Right cardiac atrium (tissue), 5 donors: ENCODE measurements at regions not wholly inside any gene's neighbourhood (a gene's known extent, or its start where the extent isn't known, plus 50 kb on each side); places are given as distances from the start of the nearest gene placed in this dataset.

ENCODE experiments used
- ATAC-seq, 2 donors: fragments of 200-7000 bp; cut with Tn5 transposase; one replicate each; pipeline versions ENCODE4 v1.8.0 to v1.9.1; 2020; ENCODE audit warnings: moderate library complexity in 2 of 2, mild to moderate bottlenecking in 1 of 2
- DNase-seq, 3 donors: peaks; one replicate each; pipeline ENCODE4 v3.0.0-alpha.2; 2020
- H3K27ac ChIP-seq: one replicate; pipeline ENCODE4 v1.5.1; 2013; ENCODE audit warnings: mild to moderate bottlenecking, low read length, control low read depth, moderate library complexity
- H3K27me3 ChIP-seq: one replicate; pipeline ENCODE4 v1.6.1; 2013; ENCODE audit not compliant: control insufficient read depth, insufficient read depth
- H3K4me1 ChIP-seq: one replicate; pipeline ENCODE4 v1.6.1; 2013; ENCODE audit warnings: low read length; ENCODE audit not compliant: control insufficient read depth, insufficient read depth
- H3K4me3 ChIP-seq: one replicate; pipeline ENCODE4 v1.5.1; 2013; ENCODE audit warnings: low read length, control low read depth
- H3K9me3 ChIP-seq: one replicate; pipeline ENCODE4 v1.6.1; 2013; ENCODE audit warnings: low read length; ENCODE audit not compliant: control insufficient read depth
- WGBS: extraction: QIAGEN DNeasy Blood & Tissue Kit; methylation state at CpG from one replicate; pipeline ENCODE4 v1.1.7; 2013; 5-methylcytosine and 5-hydroxymethylcytosine counted together
- intact Hi-C, 4 donors: fragments of 100-400 bp; cut with DNase I; formaldehyde crosslinking; loops; one replicate each; pipeline versions ENCODE4 v1.11.0 to v1.14.0; 2022 to 2023
- donor health status: healthy with polysubstance abuse.
- donor health status: DM: no; HTN: yes; CAD: no.
- donor health status: DM: no; HTN: no; CAD: no.
- donor health status: DM: no; HTN: yes; CAD: no; lungs with severe emphysema.
- donor health status: DM: yes; HTN: yes; CAD: no.

- Histone ChIP-seq H3K4me3 (no peak overlapping the region), H3K27ac (no peak overlapping the region), H3K9me3 (no peaks in the 10 kb centered on the region), H3K4me1 (no peaks in the 10 kb centered on the region), H3K27me3 (peaks cover 2% of the 10 kb centered on the region)
- 6% methylated on average over 10 of the region's 10 CpGs for WGBS
- ATAC-seq = no peak
- intact Hi-C loops = no loop called here
- no peak for DNase-seq
These were observed 180.5 kb downstream of the TRIM27 start for GRCh38 chr6:28743271-28743789.

DNA sequence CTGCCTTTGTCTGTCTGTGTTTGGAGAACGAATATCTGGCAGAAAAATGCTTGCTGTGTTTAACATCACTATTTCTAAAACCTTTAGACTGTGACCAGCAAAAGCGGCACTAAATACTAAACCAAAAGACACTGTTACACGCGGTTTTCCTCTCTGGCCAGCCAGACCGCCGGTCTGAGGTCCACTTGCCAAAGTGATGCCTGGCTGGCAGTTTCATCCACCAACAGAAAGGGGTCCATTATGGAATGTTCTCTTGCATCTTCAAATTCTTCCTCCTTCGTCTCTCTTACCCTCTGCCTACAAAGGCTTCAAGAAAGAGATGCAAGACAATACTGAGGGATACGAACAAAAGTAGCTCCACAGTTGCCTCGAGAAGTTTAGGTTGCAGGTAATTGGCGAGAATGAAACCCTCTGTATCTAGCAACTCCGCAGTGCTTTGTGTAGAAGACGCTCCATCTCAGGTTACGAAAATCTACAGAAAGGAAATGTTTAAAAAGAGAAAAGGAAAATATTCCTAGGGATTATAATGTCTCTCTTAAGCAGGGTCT is 176.6 kb downstream of the TRIM27 start:
- intact Hi-C loops = no loop called here
- Histone ChIP-seq H3K27me3 (peaks cover 4% of the 10 kb centered on the region), H3K4me3 (no peak overlapping the region), H3K27ac (no peak overlapping the region), H3K9me3 (no peaks in the 10 kb centered on the region), H3K4me1 (no peaks in the 10 kb centered on the region)
- no peak for ATAC-seq
- DNase-seq = no peak
- WGBS = 36% methylated on average over 13 of the region's 13 CpGs

DNA sequence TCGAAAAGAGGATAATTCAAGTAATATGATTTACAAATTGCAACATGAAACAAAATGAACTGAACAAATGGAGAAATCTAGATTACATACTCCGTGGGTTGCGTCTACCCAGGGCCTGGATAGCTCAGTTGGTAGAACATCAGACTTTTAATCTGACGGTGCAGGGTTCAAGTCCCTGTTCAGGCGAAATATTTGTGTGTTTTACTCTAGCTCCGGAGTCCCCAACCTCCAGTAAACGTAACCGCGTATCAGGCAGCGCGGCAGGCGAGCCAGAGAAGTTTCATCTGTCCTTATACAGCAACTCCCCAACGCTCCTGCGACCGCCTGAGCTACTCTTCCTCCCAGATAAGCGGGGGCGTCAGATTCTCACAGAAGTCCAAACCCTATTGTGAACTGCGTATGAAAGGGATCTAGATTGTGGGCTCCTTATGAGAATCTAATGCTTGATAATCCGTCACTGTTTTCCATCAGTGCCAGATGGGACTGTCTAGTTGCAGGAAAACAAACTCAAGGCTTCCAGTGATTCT is 176.1 kb downstream of the TRIM27 start:
- WGBS = 5% methylated on average over 19 of the region's 19 CpGs
- Histone ChIP-seq H3K9me3 (no peaks in the 10 kb centered on the region), H3K4me3 (no peak overlapping the region), H3K27me3 (peaks cover 4% of the 10 kb centered on the region), H3K27ac (no peak overlapping the region), H3K4me1 (no peaks in the 10 kb centered on the region)
- DNase-seq = no peak
- no peak for ATAC-seq
- intact Hi-C loops = no loop called here

DNA sequence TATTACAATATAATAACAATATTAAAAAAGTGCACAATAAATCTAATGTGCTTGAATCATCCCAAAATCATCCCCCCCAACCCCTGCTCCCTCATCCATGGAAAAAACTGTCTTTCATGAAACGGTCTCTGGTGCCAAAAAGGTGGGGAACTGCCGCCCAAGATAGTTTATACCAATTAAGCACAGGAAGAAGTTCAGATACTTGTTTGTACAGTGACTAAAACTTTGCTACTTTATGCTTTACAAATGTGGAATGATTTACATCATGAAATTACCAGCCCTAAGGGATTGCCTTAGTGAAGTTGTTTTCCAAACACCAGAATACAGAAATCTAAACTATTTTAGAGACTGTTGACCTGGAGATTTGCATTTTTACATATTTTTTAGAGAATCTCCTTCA is 175.6 kb downstream of the TRIM27 start:
- no peaks in the 10 kb centered on the region for H3K9me3 ChIP-seq
- ATAC-seq (no peak), DNase-seq (no peak)
- H3K4me3 ChIP-seq = no peak overlapping the region
- WGBS = 27% methylated on average over 2 of the region's 2 CpGs
- H3K27me3 ChIP-seq = peaks cover 4% of the 10 kb centered on the region
- H3K4me1 ChIP-seq = no peaks in the 10 kb centered on the region
- H3K27ac ChIP-seq = no peak overlapping the region
- intact Hi-C loops = no loop called here

GRCh38 chr6:28750926-28751458 is 172.8 kb downstream of the TRIM27 start:
- no peaks in the 10 kb centered on the region for H3K4me1 ChIP-seq
- intact Hi-C loops = no loop called here
- no peak for DNase-seq
- no peaks in the 10 kb centered on the region for H3K9me3 ChIP-seq
- no peak overlapping the region for H3K27ac ChIP-seq
- H3K4me3 ChIP-seq = no peak overlapping the region
- ATAC-seq = no peak
- peaks cover 2% of the 10 kb centered on the region for H3K27me3 ChIP-seq
- 69% methylated on average over 1 of the region's 1 CpG for WGBS

DNA sequence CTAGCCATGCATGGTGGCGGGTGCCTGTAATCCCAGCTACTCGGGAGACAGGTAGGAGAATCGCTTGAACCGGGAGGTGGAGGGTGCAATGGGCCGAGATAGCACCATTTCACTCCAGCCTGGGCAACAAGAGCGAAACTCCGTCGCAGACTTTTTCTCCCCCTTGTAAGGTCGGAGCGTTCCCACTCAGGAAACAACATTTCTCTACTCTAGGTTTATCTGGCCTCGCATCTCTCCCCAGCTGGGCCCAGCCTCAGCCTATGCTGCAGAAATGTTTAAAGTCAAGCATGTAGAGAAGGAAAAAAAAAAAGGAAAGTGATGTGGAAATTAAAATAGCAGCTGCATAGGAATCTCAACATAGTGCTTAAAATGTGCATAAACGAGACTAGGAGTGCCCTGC is 172.3 kb downstream of the TRIM27 start:
- Histone ChIP-seq H3K4me1 (no peaks in the 10 kb centered on the region), H3K4me3 (no peak overlapping the region), H3K27ac (no peak overlapping the region), H3K9me3 (no peaks in the 10 kb centered on the region), H3K27me3 (peaks cover 2% of the 10 kb centered on the region)
- no peak for ATAC-seq
- DNase-seq = no peak
- intact Hi-C loops = no loop called here
- 41% methylated on average over 12 of the region's 12 CpGs for WGBS

- H3K27me3 ChIP-seq = peaks cover 2% of the 10 kb centered on the region
- no peak overlapping the region for H3K27ac ChIP-seq
- no peak overlapping the region for H3K4me3 ChIP-seq
- DNase-seq (no peak), ATAC-seq (no peak)
- H3K9me3 ChIP-seq = no peaks in the 10 kb centered on the region
- WGBS = 81% methylated on average over 2 of the region's 2 CpGs
- H3K4me1 ChIP-seq = no peaks in the 10 kb centered on the region
- intact Hi-C loops = no loop called here
These were observed 171.8 kb downstream of the TRIM27 start for GRCh38 chr6:28751963-28752350.

DNA sequence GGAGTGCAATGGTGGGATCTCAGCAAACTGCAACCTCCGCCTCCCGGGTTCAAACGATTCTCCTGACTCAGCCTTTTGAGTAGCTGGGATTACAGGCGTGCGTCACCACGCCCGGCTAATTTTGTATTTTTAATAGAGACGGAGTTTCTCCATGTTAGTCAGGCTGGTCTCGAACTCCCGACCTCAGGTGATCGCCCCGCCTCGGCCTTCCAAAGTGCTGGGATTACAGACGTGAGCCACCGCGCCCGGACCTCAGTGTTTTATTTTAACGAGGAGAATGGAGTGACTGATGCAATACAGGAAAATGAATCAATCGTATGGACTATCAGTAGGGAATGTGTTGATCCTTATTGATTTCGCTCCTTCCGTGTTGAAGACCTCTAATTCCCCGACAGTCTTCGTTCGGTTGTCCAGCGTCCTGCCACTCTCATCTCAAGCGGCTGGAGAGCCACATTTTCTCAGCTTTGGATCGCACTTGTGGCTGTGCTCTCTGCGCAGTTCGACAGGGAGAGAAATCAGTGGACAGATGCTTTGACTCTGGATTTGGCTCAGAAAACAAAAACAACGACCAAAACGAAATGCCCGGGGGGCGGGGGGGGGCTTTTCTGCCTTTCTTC is 166.2 kb downstream of the TRIM27 start:
- H3K4me1 ChIP-seq = no peaks in the 10 kb centered on the region
- no peak overlapping the region for H3K4me3 ChIP-seq
- peaks cover 3% of the 10 kb centered on the region for H3K27me3 ChIP-seq
- H3K9me3 ChIP-seq = no peaks in the 10 kb centered on the region
- ATAC-seq = no peak
- intact Hi-C loops = no loop called here
- DNase-seq = no peak
- 64% methylated on average over 33 of the region's 33 CpGs for WGBS
- no peak overlapping the region for H3K27ac ChIP-seq

GRCh38 chr6:28758046-28758817 is 165.6 kb downstream of the TRIM27 start:
- H3K9me3 ChIP-seq = no peaks in the 10 kb centered on the region
- H3K27ac ChIP-seq = no peak overlapping the region
- H3K4me3 ChIP-seq = no peak overlapping the region
- ATAC-seq (no peak), DNase-seq (no peak)
- peaks cover 6% of the 10 kb centered on the region for H3K27me3 ChIP-seq
- intact Hi-C loops = no loop called here
- WGBS = 46% methylated on average over 19 of the region's 19 CpGs
- no peaks in the 10 kb centered on the region for H3K4me1 ChIP-seq

DNA sequence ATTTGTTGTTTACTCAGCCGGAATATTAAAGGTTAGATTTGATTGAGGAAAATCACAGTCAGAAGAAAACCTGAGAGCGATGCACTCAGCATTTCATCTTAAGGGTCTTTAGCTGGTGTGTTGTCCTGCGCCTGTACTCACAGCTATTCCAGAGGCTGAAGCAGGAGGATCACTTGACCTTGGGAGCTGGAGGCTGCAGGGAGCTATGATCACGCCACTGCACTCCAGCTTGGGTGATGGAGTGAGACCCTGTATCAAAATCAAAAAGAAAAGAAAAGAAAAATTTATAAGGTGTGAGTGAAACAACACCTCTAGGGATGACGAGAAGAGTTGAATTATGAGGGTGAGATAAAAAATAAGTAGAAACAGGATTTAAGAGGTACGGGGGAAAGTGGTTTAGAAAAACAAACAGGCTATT is 165.0 kb downstream of the TRIM27 start:
- WGBS = 64% methylated on average over 6 of the region's 6 CpGs
- ATAC-seq = no peak
- H3K27ac ChIP-seq = no peak overlapping the region
- H3K9me3 ChIP-seq = no peaks in the 10 kb centered on the region
- intact Hi-C loops = no loop called here
- H3K27me3 ChIP-seq = peaks cover 6% of the 10 kb centered on the region
- DNase-seq = no peak
- H3K4me3 ChIP-seq = no peak overlapping the region
- H3K4me1 ChIP-seq = no peaks in the 10 kb centered on the region
